HG02588 (cell line): ENCODE measurements at regions not wholly inside any gene's neighbourhood (a gene's known extent, or its start where the extent isn't known, plus 50 kb on each side); places are given as distances from the start of the nearest gene placed in this dataset.
"Not testable (repeated sequence)": the region's sequence is repeated elsewhere in the genome, so short reads cannot be mapped to it uniquely, and the experiment has no call there.

Source experiments
- ATAC-seq: cut with Tn5 transposase; IDR thresholded peaks from one replicate; pipeline ENCODE4 v1.9.1; 2021; ENCODE audit warnings: mild to moderate bottlenecking, moderate library complexity; ENCODE audit not compliant: unreplicated experiment

- ATAC-seq, result not testable (repeated sequence)
Measured at GRCh38 chr15:22665059-22665702, 121.3 kb upstream of the NIPA1 start.

GRCh38 chr15:22665711-22666110 lies 120.7 kb upstream of the NIPA1 start:
- not testable (repeated sequence) for ATAC-seq

- not testable (repeated sequence) for ATAC-seq
Measured at GRCh38 chr15:22684786-22685185, 101.7 kb upstream of the NIPA1 start.

- not testable (repeated sequence) for ATAC-seq
Measured at GRCh38 chr15:22699881-22700280, 86.6 kb upstream of the NIPA1 start.

- not testable (repeated sequence) for ATAC-seq
Measured at GRCh38 chr15:22710831-22711341, 75.6 kb upstream of the NIPA1 start.

- ATAC-seq, result not testable (repeated sequence)
Measured at GRCh38 chr15:22713933-22714332, 72.5 kb upstream of the NIPA1 start.

GRCh38 chr15:22714358-22715132 lies 71.9 kb upstream of the NIPA1 start:
- not testable (repeated sequence) for ATAC-seq

- not testable (repeated sequence) for ATAC-seq
Measured at GRCh38 chr15:22715133-22715845, 71.2 kb upstream of the NIPA1 start.

- ATAC-seq, result not testable (repeated sequence)
Measured at GRCh38 chr15:22719980-22720379, 66.5 kb upstream of the NIPA1 start.

- ATAC-seq, result not testable (repeated sequence)
Measured at GRCh38 chr15:22726104-22726503, 60.3 kb upstream of the NIPA1 start.

- not testable (repeated sequence) for ATAC-seq
Measured at GRCh38 chr15:22735067-22735466, 51.4 kb upstream of the NIPA1 start.

GRCh38 chr15:22735781-22736180 lies 50.7 kb upstream of the NIPA1 start:
- ATAC-seq, result no peak

- ATAC-seq, result not testable (repeated sequence)
Measured at GRCh38 chr15:22736200-22736599, 50.2 kb upstream of the NIPA1 start.
